ENCODE measurements at regions not wholly inside any gene's neighbourhood (a gene's known extent, or its start where the extent isn't known, plus 50 kb on each side); places are given as distances from the start of the nearest gene placed in this dataset.

DNA sequence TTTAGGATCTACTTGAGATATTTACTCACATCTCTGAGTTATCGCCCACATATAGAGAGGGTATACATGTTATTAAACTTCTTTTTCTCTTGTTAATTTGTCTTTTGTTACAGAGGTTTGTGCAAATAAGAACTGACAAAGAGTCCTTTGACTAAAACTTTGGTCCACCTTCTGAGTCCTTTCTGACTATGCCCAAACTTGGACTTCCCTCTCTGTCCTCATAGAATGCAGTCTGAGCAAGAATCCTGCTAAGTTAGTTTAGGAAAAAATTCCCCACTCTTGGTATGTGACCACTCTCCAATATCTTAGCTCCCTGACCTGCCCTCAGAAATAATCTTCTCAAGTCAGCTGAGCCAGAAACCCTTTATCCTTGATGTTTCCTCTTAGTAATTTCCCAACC is 257.5 kb upstream of the REG3G start:
- DNase-seq (no peak), ATAC-seq (no peak)
- H3K36me3 ChIP-seq: no peaks in the 10 kb centered on the region
- in situ Hi-C loops (cut with MboI; ENCODE audit: low sequenced_read_pairs in 4 of 4): no loop called here
- no peaks in the 10 kb centered on the region for H3K9me3 ChIP-seq
- H3K4me3 ChIP-seq: no peak overlapping the region
- no peaks in the 10 kb centered on the region for H3K4me1 ChIP-seq
- no peak overlapping the region for H3K27ac ChIP-seq
- no peaks in the 10 kb centered on the region for H3K27me3 ChIP-seq
- no peak for TF ChIP-seq POLR2A (IDR thresholded peaks at IDR 0.05)
- TF ChIP-seq, protein P1, sequence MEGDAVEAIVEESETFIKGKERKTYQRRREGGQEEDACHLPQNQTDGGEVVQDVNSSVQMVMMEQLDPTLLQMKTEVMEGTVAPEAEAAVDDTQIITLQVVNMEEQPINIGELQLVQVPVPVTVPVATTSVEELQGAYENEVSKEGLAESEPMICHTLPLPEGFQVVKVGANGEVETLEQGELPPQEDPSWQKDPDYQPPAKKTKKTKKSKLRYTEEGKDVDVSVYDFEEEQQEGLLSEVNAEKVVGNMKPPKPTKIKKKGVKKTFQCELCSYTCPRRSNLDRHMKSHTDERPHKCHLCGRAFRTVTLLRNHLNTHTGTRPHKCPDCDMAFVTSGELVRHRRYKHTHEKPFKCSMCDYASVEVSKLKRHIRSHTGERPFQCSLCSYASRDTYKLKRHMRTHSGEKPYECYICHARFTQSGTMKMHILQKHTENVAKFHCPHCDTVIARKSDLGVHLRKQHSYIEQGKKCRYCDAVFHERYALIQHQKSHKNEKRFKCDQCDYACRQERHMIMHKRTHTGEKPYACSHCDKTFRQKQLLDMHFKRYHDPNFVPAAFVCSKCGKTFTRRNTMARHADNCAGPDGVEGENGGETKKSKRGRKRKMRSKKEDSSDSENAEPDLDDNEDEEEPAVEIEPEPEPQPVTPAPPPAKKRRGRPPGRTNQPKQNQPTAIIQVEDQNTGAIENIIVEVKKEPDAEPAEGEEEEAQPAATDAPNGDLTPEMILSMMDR (IDR thresholded peaks at IDR 0.05 in 4 of 5, conservative IDR thresholded peaks at IDR 0.05 in 1 of 5): no peak
- intact Hi-C loops (cut with DNase I; ENCODE audit: low total_unique reads): no loop called here

DNA sequence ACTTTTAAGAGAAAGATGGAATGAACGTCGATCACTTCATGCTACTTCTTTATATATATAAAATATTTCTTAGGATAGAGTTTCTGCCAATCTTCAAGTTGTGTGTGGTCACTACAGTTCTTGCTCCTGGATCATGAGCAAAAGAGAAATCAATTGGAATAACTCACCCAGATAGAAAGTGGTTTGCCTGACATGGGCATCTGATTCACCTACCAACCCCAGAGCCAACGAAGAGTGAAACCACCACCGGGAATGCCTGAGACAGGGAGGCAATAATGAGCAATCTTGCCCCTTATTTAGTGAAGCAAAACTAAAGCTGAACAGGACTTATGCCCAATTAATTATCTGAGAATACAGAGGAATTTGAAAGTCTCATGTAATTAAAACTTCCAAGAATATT is 250.2 kb upstream of the REG3G start:
- Histone ChIP-seq H3K36me3 (no peaks in the 10 kb centered on the region), H3K27me3 (no peaks in the 10 kb centered on the region), H3K4me1 (no peaks in the 10 kb centered on the region), H3K9me3 (peaks cover 0 to 4% (median 0%) of the 10 kb centered on the region in 3 donors), H3K4me3 (no peak overlapping the region), H3K27ac (no peak overlapping the region)
- no peak for ATAC-seq
- DNase-seq: no peak
- in situ Hi-C loops (cut with MboI; ENCODE audit: low sequenced_read_pairs in 4 of 4): no loop called here
- intact Hi-C loops (cut with DNase I; ENCODE audit: low total_unique reads): no loop called here
- TF ChIP-seq, protein P1 (IDR thresholded peaks at IDR 0.05 in 4 of 5, conservative IDR thresholded peaks at IDR 0.05 in 1 of 5): no peak
- TF ChIP-seq POLR2A (IDR thresholded peaks at IDR 0.05): no peak

GRCh38 chr2:78778756-78779510 is 246.6 kb upstream of the REG3G start:
- no peak for ATAC-seq
- Histone ChIP-seq H3K9me3 (peaks cover 0 to 4% (median 0%) of the 10 kb centered on the region in 3 donors), H3K36me3 (no peaks in the 10 kb centered on the region), H3K27me3 (no peaks in the 10 kb centered on the region), H3K4me1 (peaks cover 5 to 7% of the 10 kb centered on the region in 2 donors), H3K27ac (no peak overlapping the region), H3K4me3 (no peak overlapping the region)
- in situ Hi-C loops (cut with MboI; ENCODE audit: low sequenced_read_pairs in 4 of 4) (no loop called here), intact Hi-C loops (cut with DNase I; ENCODE audit: low total_unique reads) (no loop called here)
- TF ChIP-seq POLR2A (IDR thresholded peaks at IDR 0.05): no peak
- TF ChIP-seq, protein P1 (IDR thresholded peaks at IDR 0.05 in 4 of 5, conservative IDR thresholded peaks at IDR 0.05 in 1 of 5): no peak
- no peak for DNase-seq

DNA sequence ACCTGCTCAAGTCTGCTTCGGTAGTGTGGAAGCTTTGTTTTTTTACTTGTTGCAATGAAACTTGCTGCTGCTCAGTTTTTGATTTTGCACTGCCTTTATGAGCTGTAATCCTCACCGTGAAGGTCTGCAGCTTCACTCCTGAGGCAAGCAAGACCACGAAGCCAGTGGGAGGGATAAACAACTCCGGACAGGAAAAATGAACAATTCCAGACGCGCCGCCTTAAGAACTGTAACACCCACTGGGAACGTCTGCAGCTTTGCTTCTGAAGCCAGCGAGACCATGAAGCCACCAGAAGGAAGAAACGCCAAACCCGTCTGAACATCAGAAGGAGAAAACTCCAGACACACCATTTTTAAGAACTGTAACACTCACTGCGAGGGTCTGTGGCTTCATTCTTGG is 245.7 kb upstream of the REG3G start:
- no peak for ATAC-seq
- in situ Hi-C loops (cut with MboI; ENCODE audit: low sequenced_read_pairs in 4 of 4): no loop called here
- Histone ChIP-seq H3K4me3 (peak overlapping the region; percentile 31 to 42 (median 36)), H3K36me3 (no peaks in the 10 kb centered on the region), H3K27ac (peak overlapping the region; percentile 10 to 74 (median 52)), H3K4me1 (peaks cover 5 to 7% of the 10 kb centered on the region in 2 donors), H3K27me3 (no peaks in the 10 kb centered on the region), H3K9me3 (peaks cover 0 to 3% (median 0%) of the 10 kb centered on the region in 3 donors)
- intact Hi-C loops (cut with DNase I; ENCODE audit: low total_unique reads): no loop called here
- no peak for DNase-seq
- no peak for TF ChIP-seq POLR2A (IDR thresholded peaks at IDR 0.05)
- TF ChIP-seq, protein P1 (IDR thresholded peaks at IDR 0.05 in 4 of 5, conservative IDR thresholded peaks at IDR 0.05 in 1 of 5): no peak
